Neuronal stem cell (in vitro differentiated cells): ENCODE measurements at regions not wholly inside any gene's neighbourhood (a gene's known extent, or its start where the extent isn't known, plus 50 kb on each side); places are given as distances from the start of the nearest gene placed in this dataset.

Experiments used
- DNase-seq: peaks from one replicate; pipeline ENCODE4 v3.0.0-alpha.2; 2013; ENCODE audit warnings: low spot score
- H2AFZ ChIP-seq: one replicate; pipeline ENCODE4 v1.6.1; 2013; ENCODE audit warnings: mild to moderate bottlenecking, low read length, inconsistent platforms
- H2AK5ac ChIP-seq: 2 replicates; pipeline ENCODE4 v1.6.1; 2013; ENCODE audit warnings: low read depth, mild to moderate bottlenecking, inconsistent platforms, low read length, moderate library complexity, mixed read lengths
- H2BK120ac ChIP-seq: 2 replicates; pipeline ENCODE4 v1.6.1; 2013; ENCODE audit warnings: low read depth, mild to moderate bottlenecking, inconsistent platforms, low read length, moderate library complexity, mixed read lengths
- H2BK12ac ChIP-seq: one replicate; pipeline ENCODE4 v1.6.1; 2013; ENCODE audit warnings: low read length, inconsistent platforms
- H2BK15ac ChIP-seq: 2 replicates; pipeline ENCODE4 v1.6.1; 2013; ENCODE audit warnings: mild to moderate bottlenecking, low read length, inconsistent platforms, mixed read lengths
- H2BK5ac ChIP-seq: one replicate; pipeline ENCODE4 v1.6.1; 2013; ENCODE audit warnings: inconsistent platforms, mild to moderate bottlenecking, low read length, moderate library complexity
- H3K14ac ChIP-seq: one replicate; pipeline ENCODE4 v1.6.1; 2013; ENCODE audit warnings: low read length, inconsistent platforms
- H3K18ac ChIP-seq: 2 replicates; pipeline ENCODE4 v1.6.1; 2013; ENCODE audit warnings: low read length, inconsistent platforms
- H3K23ac ChIP-seq: 2 replicates; pipeline ENCODE4 v1.6.1; 2013; ENCODE audit warnings: low read depth, mild to moderate bottlenecking, mixed read lengths, low read length, inconsistent platforms; ENCODE audit not compliant: poor library complexity
- H3K27ac ChIP-seq: replicated peaks from 3 replicates; pipeline ENCODE4 v1.5.1; 2013; ENCODE audit warnings: low read length, inconsistent platforms
- H3K27me3 ChIP-seq, 3 experiments: 2 replicates each; pipeline ENCODE4 v1.6.1; 2013; ENCODE audit warnings: low read length in 3 of 3, mild to moderate bottlenecking in 2 of 3, inconsistent platforms in 1 of 3, low read depth in 1 of 3, mixed read lengths in 1 of 3, moderate library complexity in 1 of 3; ENCODE audit not compliant: control insufficient read depth in 3 of 3, insufficient read depth in 3 of 3
- H3K36me3 ChIP-seq, 2 donors: replicated peaks in 1 of 2; 2 replicates each; pipeline ENCODE4 v1.6.1; 2013; ENCODE audit warnings: low read length in 2 of 2; ENCODE audit not compliant: control insufficient read depth in 2 of 2, insufficient read depth in 2 of 2
- H3K4ac ChIP-seq: 2 replicates; pipeline ENCODE4 v1.6.1; 2013; ENCODE audit warnings: inconsistent platforms, mild to moderate bottlenecking, low read length, moderate library complexity
- H3K4me1 ChIP-seq, 2 donors: 1 replicate in 1 of 2; 2 replicates in 1 of 2; pipeline ENCODE4 v1.6.1; 2013; ENCODE audit warnings: low read length in 2 of 2, low read depth in 1 of 2; ENCODE audit not compliant: control insufficient read depth in 2 of 2, insufficient read depth in 1 of 2
- H3K4me2 ChIP-seq: one replicate; pipeline ENCODE4 v1.6.1; 2013; ENCODE audit warnings: mild to moderate bottlenecking, low read length, inconsistent platforms; ENCODE audit not compliant: insufficient read depth, poor library complexity, severe bottlenecking
- H3K4me3 ChIP-seq, 2 donors: 2 replicates each; pipeline ENCODE4 v1.5.1; 2013; ENCODE audit warnings: low read length in 2 of 2, mild to moderate bottlenecking in 2 of 2, inconsistent platforms in 1 of 2, moderate library complexity in 1 of 2
- H3K79me1 ChIP-seq: one replicate; pipeline ENCODE4 v1.6.1; 2013; ENCODE audit warnings: low read depth, mild to moderate bottlenecking, inconsistent platforms, low read length, moderate library complexity
- H3K9ac ChIP-seq: one replicate; pipeline ENCODE4 v1.6.1; 2013; ENCODE audit warnings: mild to moderate bottlenecking, low read depth, low read length, inconsistent platforms; ENCODE audit not compliant: poor library complexity
- H3K9me3 ChIP-seq, 2 donors: replicated peaks in 1 of 2; 2 replicates each; pipeline versions ENCODE3 to v1.6.1; 2013; ENCODE audit warnings: low read length in 2 of 2, mild to moderate bottlenecking in 2 of 2, inconsistent platforms in 1 of 2, low read depth in 1 of 2, mixed read lengths in 1 of 2, moderate library complexity in 1 of 2; ENCODE audit not compliant: control insufficient read depth in 2 of 2, insufficient read depth in 1 of 2
- H4K8ac ChIP-seq: one replicate; pipeline ENCODE4 v1.6.1; 2013; ENCODE audit warnings: low read depth, mild to moderate bottlenecking, inconsistent platforms, low read length, moderate library complexity
- H4K91ac ChIP-seq: one replicate; pipeline ENCODE4 v1.6.1; 2013; ENCODE audit warnings: low read length, low read depth, mild to moderate bottlenecking, inconsistent platforms; ENCODE audit not compliant: poor library complexity
- WGBS, 2 donors: extraction: QIAGEN DNeasy Blood & Tissue Kit; methylation state at CpG; one replicate each; pipeline ENCODE4 v1.1.7; 2013; ENCODE audit warnings: missing lambda C conversion rate in 2 of 2, mixed read lengths in 1 of 2; ENCODE audit not compliant: insufficient read length in 2 of 2, insufficient replicate concordance in 1 of 2; ENCODE audit errors: extremely low coverage in 2 of 2; 5-methylcytosine and 5-hydroxymethylcytosine counted together

GRCh38 chr10:25804505-25804904 is 129.5 kb upstream of the MYO3A start:
- Histone ChIP-seq H2AK5ac (no peak overlapping the region), H3K4me2 (no peak overlapping the region), H3K36me3 (no peaks in the 10 kb centered on the region), H3K14ac (no peak overlapping the region), H3K27ac (no peak overlapping the region), H3K9me3 (no peaks in the 10 kb centered on the region), H3K4me3 (no peak overlapping the region), H3K79me1 (peaks cover 2% of the 10 kb centered on the region), H2AFZ (no peak overlapping the region), H2BK120ac (no peak overlapping the region), H4K8ac (peak overlapping the region; percentile 65), H3K4me1 (peaks cover 0 to 2% of the 10 kb centered on the region in 2 donors), H3K4ac (no peak overlapping the region), H3K27me3 (no peaks in the 10 kb centered on the region), H3K9ac (no peak overlapping the region), H3K23ac (no peak overlapping the region), H2BK5ac (no peak overlapping the region), H2BK12ac (no peak overlapping the region), H2BK15ac (peak overlapping the region; percentile 37), H4K91ac (no peak overlapping the region), H3K18ac (no peak overlapping the region)
- no CpG with 5 or more reads among the region's 2 CpGs for WGBS, 2 donors
- DNase-seq: no peak

GRCh38 chr10:25805986-25806385 is 128.0 kb upstream of the MYO3A start:
- Histone ChIP-seq H3K36me3 (no peaks in the 10 kb centered on the region), H3K4ac (no peak overlapping the region), H4K8ac (no peak overlapping the region), H3K4me1 (peaks cover 0 to 2% of the 10 kb centered on the region in 2 donors), H3K27ac (no peak overlapping the region), H3K9me3 (no peaks in the 10 kb centered on the region), H2BK5ac (no peak overlapping the region), H3K14ac (no peak overlapping the region), H3K27me3 (no peaks in the 10 kb centered on the region), H3K23ac (no peak overlapping the region), H4K91ac (no peak overlapping the region), H2AK5ac (no peak overlapping the region), H2BK120ac (no peak overlapping the region), H2BK12ac (no peak overlapping the region), H3K9ac (no peak overlapping the region), H3K4me3 (no peak overlapping the region), H2BK15ac (no peak overlapping the region), H3K79me1 (peaks cover 2% of the 10 kb centered on the region), H3K4me2 (no peak overlapping the region), H3K18ac (no peak overlapping the region), H2AFZ (no peak overlapping the region)
- no CpG with 5 or more reads among the region's 9 CpGs for WGBS, 2 donors
- no peak for DNase-seq

- Histone ChIP-seq H3K79me1 (peaks cover 2% of the 10 kb centered on the region), H2BK120ac (no peak overlapping the region), H3K27me3 (no peaks in the 10 kb centered on the region), H3K4me3 (no peak overlapping the region), H3K36me3 (no peaks in the 10 kb centered on the region), H4K8ac (no peak overlapping the region), H2BK12ac (no peak overlapping the region), H3K9ac (no peak overlapping the region), H3K14ac (no peak overlapping the region), H4K91ac (no peak overlapping the region), H3K9me3 (no peaks in the 10 kb centered on the region), H2AFZ (no peak overlapping the region), H2BK15ac (no peak overlapping the region), H3K18ac (no peak overlapping the region), H2AK5ac (no peak overlapping the region), H3K4ac (no peak overlapping the region), H3K27ac (no peak overlapping the region), H3K4me1 (peaks cover 0 to 2% of the 10 kb centered on the region in 2 donors), H3K23ac (no peak overlapping the region), H3K4me2 (no peak overlapping the region), H2BK5ac (no peak overlapping the region)
- DNase-seq: no peak
- no CpG with 5 or more reads among the region's 5 CpGs for WGBS, 2 donors
Measured at GRCh38 chr10:25808372-25808771, 125.7 kb upstream of the MYO3A start.

GRCh38 chr10:25811052-25811685 is 122.9 kb upstream of the MYO3A start:
- no peak overlapping the region for H2BK120ac ChIP-seq
- H3K18ac ChIP-seq: no peak overlapping the region
- H3K9ac ChIP-seq: no peak overlapping the region
- no peak overlapping the region for H3K4ac ChIP-seq
- no peak overlapping the region for H4K91ac ChIP-seq
- no peak overlapping the region for H3K23ac ChIP-seq
- no peak overlapping the region for H3K14ac ChIP-seq
- H3K9me3 ChIP-seq: peaks cover 0 to 4% of the 10 kb centered on the region in 2 donors
- no peak overlapping the region for H3K4me2 ChIP-seq
- H3K27ac ChIP-seq: no peak overlapping the region
- no peaks in the 10 kb centered on the region for H3K27me3 ChIP-seq
- no peak overlapping the region for H2BK5ac ChIP-seq
- H3K4me1 ChIP-seq: peaks cover 0 to 4% of the 10 kb centered on the region in 2 donors
- H4K8ac ChIP-seq: no peak overlapping the region
- peaks cover 2% of the 10 kb centered on the region for H3K79me1 ChIP-seq
- no peak overlapping the region for H2BK12ac ChIP-seq
- H2AFZ ChIP-seq: no peak overlapping the region
- H2BK15ac ChIP-seq: no peak overlapping the region
- no peak for DNase-seq
- no peak overlapping the region for H3K4me3 ChIP-seq
- no peaks in the 10 kb centered on the region for H3K36me3 ChIP-seq
- H2AK5ac ChIP-seq: no peak overlapping the region
- no CpG with 5 or more reads among the region's 5 CpGs for WGBS, 2 donors
